NCI-H446 treated with DMSO at 0.1 percent for 48 hours (cell line): ENCODE measurements at regions not wholly inside any gene's neighbourhood (a gene's known extent, or its start where the extent isn't known, plus 50 kb on each side); places are given as distances from the start of the nearest gene placed in this dataset.
"Not testable (repeated sequence)": the region's sequence is repeated elsewhere in the genome, so short reads cannot be mapped to it uniquely, and the experiment has no call there.

Source experiments
- DNase-seq: peaks from one replicate; lab custom pipeline; 2025; lab: John Stamatoyannopoulos, UW

DNA sequence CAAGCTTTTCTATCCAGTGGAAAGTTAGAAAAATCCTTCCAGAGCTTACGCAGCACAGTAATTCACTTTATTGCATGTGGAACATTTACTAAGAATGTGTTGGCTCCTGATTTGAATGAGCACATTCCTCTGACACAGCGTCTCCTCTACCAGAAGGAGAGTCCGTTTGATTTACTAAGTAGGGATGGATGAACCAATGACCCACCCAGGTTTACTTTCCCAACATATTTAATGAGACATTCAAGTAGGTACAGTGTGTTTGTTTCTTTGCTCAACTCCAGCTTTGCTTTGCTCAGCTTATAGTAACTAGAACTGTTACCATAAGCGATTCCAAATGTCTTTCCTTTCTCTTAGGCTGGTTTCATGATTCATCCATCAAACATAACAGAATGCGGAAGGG, 161.7 kb downstream of the SMARCA1 start:
- DNase-seq, result no peak

DNA sequence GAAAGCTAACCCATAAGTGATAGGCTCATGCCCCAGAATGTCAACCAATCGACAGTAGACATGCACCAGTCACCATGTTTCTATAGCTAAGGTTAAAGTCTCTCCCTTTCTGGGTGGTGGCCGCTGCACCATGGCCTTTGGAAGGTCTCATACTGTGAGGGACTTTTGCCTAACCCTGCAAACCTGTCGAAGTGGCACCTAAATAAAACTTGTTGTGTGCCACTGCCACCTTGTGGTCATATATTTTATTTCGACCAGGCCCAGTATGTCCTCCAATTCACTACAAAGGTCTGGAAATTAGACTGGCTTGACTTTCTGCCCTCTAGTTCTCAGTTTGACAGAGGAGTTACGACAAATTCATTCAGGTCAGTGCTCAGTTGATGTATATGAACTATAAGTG, 163.1 kb downstream of the SMARCA1 start:
- DNase-seq, result no peak

DNA sequence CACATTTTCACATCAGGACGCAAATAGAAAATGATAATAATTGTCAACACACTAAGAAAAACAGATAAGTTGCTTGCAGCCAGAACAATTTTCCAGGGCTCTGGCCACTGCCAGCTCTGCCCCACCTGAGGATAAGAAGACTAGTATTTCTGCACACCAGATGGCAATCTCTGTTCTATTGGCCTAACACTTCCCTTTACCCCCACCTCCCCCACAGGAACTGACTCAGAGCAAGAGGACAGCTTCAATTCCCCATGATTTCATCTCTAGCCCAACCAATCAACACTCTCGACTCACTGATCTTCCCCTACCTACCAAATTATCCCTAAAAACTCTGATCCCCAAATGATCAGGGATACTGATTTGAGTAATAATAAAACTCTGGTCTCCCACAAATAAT, 164.0 kb downstream of the SMARCA1 start:
- no peak for DNase-seq

DNA sequence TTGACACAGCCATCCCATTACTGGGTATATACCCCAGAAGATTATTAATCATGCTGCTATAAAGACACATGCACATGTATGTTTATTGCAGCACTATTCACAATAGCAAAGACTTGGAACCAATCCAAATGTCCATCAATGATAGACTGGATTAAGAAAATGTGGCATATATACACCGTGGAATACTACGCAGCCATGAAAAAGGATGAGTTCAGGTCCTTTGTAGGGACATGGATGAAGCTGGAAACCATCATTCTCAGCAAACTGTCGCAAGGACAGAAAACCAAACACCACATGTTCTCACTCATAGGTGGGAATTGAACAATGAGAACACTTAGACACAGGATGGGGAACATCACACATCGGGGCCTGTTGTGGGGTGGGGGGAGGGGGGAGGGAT, 165.9 kb downstream of the SMARCA1 start:
- not testable (repeated sequence) for DNase-seq

DNA sequence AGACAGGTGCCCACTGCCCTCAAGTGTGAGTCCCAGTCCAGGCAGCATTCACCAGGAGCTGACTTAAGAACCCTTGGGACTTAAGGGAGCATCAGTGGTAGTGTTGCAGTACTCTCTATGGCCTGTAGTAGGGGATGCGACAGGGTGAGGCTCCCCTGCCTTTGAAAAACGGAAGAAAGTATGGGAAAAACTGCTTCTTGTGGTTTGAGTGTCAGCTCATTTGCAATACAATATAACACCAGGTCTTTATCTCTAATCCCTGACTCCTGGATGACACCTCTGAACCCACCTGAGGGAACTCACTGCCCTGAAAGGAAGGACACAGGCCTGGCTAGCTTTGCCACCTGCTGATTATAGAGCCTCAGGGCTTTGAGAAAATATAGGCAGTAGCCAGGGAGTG, 176.0 kb downstream of the SMARCA1 start:
- DNase-seq, result no peak

DNA sequence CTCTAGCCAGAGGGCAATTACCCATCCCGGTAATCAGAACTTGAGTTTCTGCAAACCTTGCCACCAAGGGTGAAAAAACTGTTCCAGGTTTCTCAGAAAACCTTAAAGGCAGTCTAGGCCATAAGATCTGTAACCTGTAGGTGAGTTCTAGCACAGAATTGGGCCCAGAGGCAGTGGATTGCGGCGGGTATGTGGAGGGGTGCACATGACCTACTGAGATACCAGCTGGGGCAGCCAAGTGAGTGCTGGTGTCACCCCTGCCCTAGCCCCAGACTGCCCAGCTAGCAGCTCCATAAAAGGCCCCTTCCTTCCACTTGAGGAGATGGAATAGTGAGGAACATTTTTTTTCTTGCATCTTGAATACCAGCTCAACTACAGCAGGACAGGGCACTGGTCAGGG, 176.7 kb downstream of the SMARCA1 start:
- DNase-seq, result no peak

DNA sequence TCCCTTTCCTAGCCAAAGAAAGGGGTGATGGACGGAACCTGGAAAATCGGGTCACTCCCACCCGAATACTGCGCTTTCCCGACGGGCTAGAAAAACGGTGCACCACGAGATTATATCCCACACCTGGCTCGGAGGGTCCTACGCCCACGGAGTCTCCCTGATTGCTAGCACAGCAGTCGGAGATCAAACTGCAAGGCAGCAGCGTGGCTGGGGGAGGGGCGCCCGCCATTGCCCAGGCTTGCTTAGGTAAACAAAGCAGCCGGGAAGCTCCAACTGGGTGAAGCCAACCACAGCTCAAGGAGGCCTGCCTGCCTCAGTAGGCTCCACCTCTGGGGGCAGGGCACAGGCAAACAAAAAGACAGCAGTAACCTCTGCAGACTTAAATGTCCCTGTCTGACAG, 186.0 kb downstream of the SMARCA1 start:
- not testable (repeated sequence) for DNase-seq

DNA sequence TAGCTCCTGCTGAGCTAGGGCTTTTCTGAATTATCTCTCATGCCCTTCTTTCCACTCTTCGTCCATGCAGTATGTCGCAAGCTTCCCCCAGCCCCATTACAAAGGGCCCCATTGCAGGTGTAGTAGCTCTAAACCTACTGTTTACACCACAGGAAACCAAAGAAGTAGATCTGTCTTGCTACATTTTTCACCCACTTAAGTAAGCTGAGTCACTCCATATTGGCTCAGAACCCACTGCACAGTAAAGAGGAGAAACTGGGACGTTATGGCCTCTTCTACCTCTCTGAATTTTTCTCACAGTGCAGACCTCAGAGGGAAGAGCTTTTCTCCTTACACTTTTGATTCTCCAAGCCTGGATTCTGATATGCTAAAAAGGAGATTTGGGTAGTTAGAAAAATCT, 200.2 kb downstream of the SMARCA1 start:
- DNase-seq, result no peak

DNA sequence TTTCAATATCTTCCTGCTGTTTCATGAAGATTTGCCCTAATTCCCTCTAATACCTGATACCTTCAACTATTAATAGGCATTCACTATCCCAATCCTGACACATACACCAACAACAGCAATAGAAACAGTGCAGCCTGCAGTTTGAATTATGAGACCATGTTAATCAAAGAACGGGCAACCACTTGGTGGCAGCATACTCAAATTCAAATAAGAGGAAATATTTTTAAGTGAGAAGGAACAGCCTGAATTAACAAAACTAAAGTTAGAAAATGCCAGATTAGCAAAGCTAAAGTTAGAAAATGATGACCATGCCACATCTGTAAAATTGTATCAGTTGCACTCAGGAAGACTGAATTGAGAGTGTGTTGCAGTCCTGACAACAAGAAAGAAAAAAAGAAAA, 204.9 kb downstream of the SMARCA1 start:
- DNase-seq, result no peak

DNA sequence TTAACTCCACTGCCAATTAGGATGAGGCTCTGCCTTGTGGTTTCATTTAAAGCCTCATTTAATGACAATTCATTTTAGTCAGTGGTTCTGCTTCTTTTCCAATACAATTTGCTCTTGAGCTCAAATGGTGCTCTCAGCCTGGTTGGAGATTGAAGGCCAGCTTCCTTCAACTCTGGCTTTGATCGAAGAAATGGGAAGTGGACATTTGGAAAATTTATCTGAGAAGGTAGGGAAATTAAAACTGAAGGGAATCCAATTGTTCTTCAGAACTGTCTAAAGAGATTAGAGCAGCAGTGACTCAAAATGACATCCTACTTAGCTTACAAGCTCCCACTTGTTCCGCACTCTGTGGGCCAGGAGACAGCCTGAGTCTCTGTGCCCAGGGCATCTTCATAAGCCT, 206.8 kb downstream of the SMARCA1 start:
- DNase-seq, result no peak

DNA sequence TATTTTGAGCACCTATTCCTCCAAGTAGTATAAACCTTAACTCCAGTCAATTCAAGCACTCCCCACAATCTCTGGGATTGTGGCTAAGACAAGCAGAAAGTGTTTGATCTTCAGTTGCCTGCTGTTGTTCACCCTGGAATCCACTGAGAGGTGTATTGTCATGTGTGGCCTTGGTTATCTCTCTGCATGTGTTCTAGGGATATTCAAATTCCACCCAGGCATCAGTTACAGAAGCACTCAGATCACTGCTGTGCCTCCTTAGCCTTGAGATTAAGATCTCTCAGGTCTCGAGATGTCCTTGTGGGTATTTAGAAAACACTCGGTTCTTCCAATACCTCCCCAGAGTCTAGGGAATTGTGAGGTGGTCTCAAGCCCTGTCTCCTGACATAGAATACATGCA, 213.3 kb downstream of the SMARCA1 start:
- no peak for DNase-seq

DNA sequence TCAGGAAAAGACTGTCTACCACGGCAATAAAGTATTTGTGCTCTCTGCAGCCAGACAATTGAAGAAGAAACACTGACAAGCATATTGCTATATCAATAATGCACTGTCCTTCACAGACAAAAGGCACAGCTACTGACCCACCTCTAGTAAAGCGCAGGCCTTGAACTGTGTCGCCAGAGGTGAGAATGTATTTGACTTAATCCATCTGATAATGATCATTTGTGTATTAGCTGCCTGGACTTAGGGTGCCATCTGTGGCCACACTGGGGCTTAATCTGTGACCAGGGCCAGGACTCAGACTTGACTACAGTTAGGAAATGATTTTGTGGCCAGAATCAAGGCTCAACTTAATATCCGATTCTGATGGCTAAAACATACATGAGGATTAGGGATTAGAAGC, 260.4 kb downstream of the SMARCA1 start:
- no peak for DNase-seq

DNA sequence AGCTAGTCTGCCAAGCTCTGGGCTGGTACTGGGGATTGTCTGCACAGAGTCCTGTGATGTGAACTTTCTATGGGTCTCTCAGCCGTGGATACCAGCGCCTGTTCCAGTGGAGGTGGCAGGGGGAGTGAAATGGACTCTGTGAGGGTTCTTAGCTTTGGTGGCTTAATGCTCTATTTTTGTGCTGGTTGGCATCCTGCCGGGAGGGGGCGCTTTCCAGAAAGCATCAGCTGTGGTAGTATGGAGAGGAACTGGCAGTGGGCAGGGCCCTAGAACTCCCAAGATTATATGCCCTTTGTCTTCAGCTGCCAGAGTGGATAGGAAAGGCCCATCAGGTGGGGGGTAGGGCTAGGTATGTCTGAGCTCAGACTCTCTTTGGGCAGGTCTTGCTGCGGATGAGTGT, 267.8 kb downstream of the SMARCA1 start:
- not testable (repeated sequence) for DNase-seq

DNA sequence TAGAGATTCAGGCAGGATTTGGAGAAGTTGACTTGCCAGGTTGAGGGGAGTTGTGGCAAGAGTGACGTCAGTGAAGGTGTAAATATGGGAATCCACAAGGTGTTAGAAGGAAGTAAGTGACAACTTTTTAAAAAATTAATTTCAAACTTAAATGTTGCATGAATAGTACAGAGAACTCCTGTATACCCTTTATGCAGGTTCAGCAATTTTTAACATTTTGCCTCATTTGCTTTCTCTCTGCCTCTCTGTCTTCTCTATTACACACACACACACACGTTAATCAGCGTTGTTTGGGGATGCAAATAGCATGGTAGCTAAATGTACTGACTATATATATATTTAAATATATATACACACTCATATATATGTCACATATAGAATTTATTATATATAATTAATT, 273.7 kb downstream of the SMARCA1 start:
- no peak for DNase-seq

DNA sequence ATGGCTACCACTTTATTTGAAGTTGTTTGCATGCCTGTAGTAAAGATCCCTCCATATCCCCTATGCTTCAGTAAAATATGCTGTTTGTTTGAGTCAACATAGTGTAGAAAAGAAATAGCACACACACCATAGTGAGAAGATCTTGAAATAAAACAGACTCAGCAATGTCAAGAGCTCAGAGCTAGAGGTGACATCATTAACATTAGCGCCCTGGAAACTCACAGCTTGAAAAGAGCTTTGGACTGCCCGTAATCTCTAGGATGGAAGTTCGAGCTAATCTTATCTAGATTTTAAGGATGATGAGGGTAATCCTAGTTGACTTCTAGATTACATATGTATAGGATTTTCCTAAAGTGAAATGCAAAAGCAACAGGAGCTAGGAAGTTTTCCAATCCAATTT, 275.6 kb downstream of the SMARCA1 start:
- DNase-seq, result no peak

DNA sequence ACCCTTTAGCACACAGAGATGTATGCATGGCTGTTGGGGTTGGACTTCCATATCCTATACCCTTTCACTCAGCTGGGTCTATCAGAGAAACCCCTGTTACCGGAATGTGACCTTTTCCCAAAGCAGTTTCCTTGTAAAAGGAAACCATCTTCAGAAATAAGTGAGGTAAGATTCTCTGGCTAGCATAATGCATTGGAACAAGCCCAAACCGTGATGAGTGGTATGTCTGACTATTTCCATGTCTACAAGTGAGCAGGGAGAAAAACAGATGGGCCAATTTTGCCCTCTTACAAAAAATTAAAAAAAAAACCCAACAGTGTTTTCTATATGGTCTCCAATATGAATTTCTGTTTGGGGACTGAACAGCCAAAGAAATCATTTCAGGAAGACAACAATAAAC, 283.9 kb downstream of the SMARCA1 start:
- no peak for DNase-seq

DNA sequence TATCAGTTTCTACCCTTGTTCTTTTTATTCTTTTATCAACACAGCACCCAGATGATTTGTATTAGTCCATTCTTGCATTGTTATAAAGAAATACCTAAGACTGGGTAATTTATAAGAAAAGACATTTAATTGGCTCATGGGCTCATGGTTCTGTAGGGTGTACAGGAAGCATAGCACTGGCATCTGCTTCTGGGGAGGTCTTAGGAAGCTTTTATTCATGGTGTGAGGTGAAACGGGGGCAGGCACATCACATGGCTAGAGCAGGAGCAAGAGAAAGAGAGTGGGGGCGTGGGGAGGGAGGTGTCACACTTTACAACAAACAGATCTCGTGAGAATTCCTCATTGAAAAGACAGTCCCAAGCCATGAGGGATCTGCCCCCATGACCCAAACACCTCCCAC, 285.3 kb downstream of the SMARCA1 start:
- DNase-seq, result no peak

DNA sequence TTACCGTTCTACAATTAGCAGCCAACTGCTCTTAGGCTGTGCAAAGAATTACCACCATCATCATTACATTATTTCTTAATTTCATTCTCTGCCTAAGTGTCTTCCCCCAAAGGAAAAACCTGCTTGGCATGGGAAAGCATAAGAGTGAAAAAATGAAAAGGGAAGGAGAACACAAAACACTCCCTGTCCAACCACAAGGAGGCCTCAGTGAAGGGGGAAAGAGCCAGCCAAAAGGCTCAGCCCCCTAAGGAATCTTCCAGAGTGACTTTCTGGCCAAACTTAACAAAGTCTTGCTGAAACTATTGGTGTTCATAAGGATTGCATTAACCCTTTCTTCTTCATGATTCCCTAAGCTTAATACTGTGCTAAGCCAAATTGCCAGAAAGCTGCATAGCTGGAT, 287.4 kb downstream of the SMARCA1 start:
- DNase-seq, result no peak

DNA sequence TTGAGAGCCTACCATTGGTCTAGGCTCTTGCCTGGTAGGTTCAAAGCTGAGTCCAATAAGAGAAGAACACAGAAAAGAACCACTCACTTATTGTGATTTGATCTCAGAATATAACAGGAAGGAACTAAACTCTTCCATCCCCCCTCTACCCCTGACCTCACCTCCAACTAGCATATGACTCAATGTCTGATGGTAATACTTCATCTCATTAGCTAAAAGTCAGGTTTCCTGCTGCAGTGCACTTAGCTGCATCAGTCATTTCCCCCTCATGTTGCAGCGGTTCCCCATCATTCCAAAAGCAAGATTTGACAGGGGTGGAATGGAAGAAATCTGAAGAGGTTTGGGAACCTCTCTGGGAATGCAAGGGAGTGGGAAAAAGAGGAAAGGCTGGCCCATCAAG, 289.5 kb downstream of the SMARCA1 start:
- DNase-seq, result no peak

DNA sequence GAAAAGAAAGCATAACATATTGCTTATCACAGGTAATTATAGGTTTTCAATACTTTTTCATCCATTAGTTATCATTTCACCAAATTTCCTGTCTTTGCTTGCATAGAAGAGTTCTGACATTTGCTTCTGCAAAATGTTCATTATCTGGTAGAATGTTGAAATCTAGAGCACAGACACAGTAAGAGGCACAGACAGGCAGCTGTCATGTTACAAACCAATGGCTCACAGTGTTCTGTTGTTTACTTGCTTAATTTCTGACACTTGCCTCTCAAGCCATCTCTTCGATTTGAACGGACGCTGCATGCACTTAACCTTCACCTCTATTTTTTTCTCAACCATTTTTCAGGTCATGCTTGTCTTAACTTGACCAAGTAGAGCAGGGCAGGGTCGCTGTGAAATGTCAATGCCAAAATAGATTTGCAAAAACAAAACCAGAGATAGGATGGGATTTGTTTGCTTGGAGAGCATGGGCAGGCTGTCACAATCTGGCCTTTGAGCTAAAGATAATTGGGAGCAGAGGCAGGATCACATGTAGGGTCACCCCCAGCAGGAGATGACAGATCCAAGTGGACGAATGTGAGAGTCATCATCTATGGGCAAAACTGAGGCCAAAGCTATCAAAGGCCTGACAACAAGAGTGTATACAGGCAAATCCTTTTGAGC, 292.3 kb downstream of the SMARCA1 start:
- no peak for DNase-seq

DNA sequence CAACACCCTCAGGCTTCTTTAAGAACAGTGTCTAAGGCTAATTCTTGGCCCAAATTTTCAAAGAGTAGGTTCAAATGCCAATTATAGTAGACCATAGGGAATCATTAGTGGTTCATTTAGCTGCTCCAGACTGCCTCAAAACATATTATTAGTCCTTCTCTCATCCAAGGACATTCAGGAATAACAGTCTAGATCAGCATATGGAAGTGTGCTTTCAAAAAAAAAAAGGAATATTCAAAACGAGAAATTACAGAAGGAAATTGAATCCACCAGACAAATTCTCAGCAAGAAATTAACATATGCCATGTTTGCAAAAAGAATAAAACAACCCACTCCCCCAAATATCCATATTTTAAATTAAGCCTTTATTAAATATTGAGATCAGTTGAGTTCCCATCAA, 293.1 kb downstream of the SMARCA1 start:
- DNase-seq, result no peak

DNA sequence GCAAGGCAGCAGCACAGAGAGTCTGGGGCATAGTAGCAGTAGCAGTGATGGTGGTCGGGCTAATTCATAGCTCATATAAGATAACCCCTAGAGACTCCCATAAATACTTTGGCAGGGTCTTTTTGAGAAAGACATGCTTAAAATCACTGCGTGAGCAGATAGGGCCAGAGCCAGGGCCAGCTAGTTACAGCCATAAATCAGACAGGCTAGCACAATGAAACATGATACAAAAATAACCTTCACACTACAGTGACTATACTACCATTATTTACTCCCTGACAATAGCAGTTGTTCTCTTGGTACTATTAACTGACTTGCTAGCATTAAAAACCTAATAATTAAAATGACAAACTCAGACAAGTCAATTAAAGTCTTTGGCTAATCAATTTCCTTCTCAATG, 295.9 kb downstream of the SMARCA1 start:
- DNase-seq, result no peak

DNA sequence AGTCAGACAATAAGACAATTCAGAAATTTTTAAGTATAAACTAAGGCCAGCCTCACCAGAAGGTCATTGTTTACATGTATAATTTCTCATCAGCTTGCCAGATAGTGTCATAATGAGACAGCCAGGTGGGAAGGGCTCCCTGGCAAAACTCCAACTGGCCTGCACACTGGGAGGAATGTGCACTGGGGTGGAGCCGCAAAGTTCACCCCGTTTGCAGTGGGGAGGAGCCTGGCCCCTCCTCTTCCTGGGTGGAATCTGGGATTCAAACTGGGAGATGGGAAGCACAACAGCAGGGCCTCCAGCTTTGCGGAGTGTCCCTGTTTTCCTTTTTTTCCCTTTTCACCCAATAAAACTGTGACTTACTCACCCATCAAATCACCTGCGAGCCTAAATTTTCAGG, 329.9 kb downstream of the SMARCA1 start:
- DNase-seq, result no peak

DNA sequence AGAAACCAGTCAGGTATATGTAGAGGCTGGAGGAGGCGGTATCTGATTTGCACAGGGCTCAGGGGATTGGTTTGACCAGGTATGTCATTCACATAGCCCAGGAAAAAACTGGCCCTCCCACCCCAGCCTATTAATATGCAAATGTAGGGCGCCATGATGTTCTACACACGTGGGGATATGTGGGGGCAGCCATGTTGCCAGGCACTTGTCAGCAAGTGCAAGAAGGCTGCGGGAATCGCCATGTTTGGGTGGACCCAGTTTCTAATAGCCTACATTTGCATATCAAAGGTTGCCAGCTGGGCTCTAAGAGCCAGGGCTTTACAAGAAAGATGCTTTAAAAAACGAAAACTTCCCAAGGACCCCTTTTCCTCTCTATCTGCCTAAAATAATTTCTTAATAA, 335.1 kb downstream of the SMARCA1 start:
- no peak for DNase-seq

DNA sequence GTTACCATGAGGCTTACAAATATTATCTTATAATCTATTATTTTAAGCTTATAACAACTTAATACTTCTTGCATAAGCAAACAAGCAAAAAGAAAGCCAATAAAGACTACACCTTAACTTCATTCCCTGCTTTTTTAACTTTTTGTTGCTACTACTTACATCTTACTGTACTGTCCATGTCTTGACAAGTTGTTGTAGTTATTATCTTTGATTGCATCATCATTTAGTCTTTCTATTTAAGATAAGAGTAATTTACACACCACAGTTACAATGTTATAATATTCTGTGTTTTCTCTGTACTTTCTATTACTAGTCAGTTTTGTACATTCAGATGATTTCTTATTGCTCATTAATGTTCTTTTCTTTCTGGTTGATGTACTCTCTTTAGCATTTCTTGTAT, 346.6 kb downstream of the SMARCA1 start:
- no peak for DNase-seq
